ENCODE measurements at regions not wholly inside any gene's neighbourhood (a gene's known extent, or its start where the extent isn't known, plus 50 kb on each side); places are given as distances from the start of the nearest gene placed in this dataset.

- no peak for DNase-seq (ENCODE audit: low spot score)
- Histone ChIP-seq H2AFZ (ENCODE audit: low read length) (no peak overlapping the region), H3K9me3 (ENCODE audit: low read length) (no peaks in the 10 kb centered on the region), H3K36me3 (ENCODE audit: insufficient read depth, low read length) (no peaks in the 10 kb centered on the region), H3K79me2 (ENCODE audit: insufficient read depth, low read depth, low read length) (no peaks in the 10 kb centered on the region), H3K4me3 (ENCODE audit: low read depth, low read length, poor library complexity, severe bottlenecking) (no peak overlapping the region), H3K4me2 (ENCODE audit: low read length) (no peak overlapping the region), H4K20me1 (ENCODE audit: insufficient read depth, low read length) (no peaks in the 10 kb centered on the region), H3K9me2 (ENCODE audit: insufficient read depth, low read length) (no peaks in the 10 kb centered on the region), H3K27ac (ENCODE audit: low read depth, low read length, poor library complexity, severe bottlenecking) (no peak overlapping the region), H3K4me1 (ENCODE audit: insufficient read depth, low read length, poor library complexity, severe bottlenecking) (no peaks in the 10 kb centered on the region)
- POLR2A ChIA-PET: interaction anchor here (0.5 kb wide), 1 partner anchor 75 kb away, joined by 4 read pairs; no protein-coding TSS in a partner anchor
- CTCF ChIA-PET (ENCODE audit: unreplicated experiment): no interaction called here
- no TSS peak for BruUV-seq (replicated peaks)
- TF ChIP-seq CTCF (conservative IDR thresholded peaks at IDR 0.05; ENCODE audit: low read length) (no peak), EZH2phosphoT487 (IDR thresholded peaks at IDR 0.05; ENCODE audit: borderline replicate concordance, low read depth, low read length) (no peak)
- intact Hi-C loops (cut with micrococcal nuclease; ENCODE audit: unreplicated experiment): no loop called here
These were observed 504.7 kb upstream of the RBFOX1 start for GRCh38 chr16:6827931-6828330.

- H3K4me1 ChIP-seq (ENCODE audit: insufficient read depth, low read length, poor library complexity, severe bottlenecking): no peaks in the 10 kb centered on the region
- H4K20me1 ChIP-seq (ENCODE audit: insufficient read depth, low read length): no peaks in the 10 kb centered on the region
- no peak overlapping the region for H3K4me3 ChIP-seq (ENCODE audit: low read depth, low read length, poor library complexity, severe bottlenecking)
- H3K9me3 ChIP-seq (ENCODE audit: low read length): no peaks in the 10 kb centered on the region
- no TSS peak for BruUV-seq (replicated peaks)
- CTCF ChIA-PET (ENCODE audit: unreplicated experiment): no interaction called here
- no peak overlapping the region for H3K4me2 ChIP-seq (ENCODE audit: low read length)
- POLR2A ChIA-PET: interaction anchor here (0.5 kb wide), 1 partner anchor 75 kb away, joined by 4 read pairs; no protein-coding TSS in a partner anchor
- H3K27ac ChIP-seq (ENCODE audit: low read depth, low read length, poor library complexity, severe bottlenecking): no peak overlapping the region
- H2AFZ ChIP-seq (ENCODE audit: low read length): no peak overlapping the region
- intact Hi-C loops (cut with micrococcal nuclease; ENCODE audit: unreplicated experiment): no loop called here
- no peak for DNase-seq (ENCODE audit: low spot score)
- TF ChIP-seq EZH2phosphoT487 (IDR thresholded peaks at IDR 0.05; ENCODE audit: borderline replicate concordance, low read depth, low read length): no peak
- H3K36me3 ChIP-seq (ENCODE audit: insufficient read depth, low read length): no peaks in the 10 kb centered on the region
- no peaks in the 10 kb centered on the region for H3K79me2 ChIP-seq (ENCODE audit: insufficient read depth, low read depth, low read length)
- H3K9me2 ChIP-seq (ENCODE audit: insufficient read depth, low read length): no peaks in the 10 kb centered on the region
These were observed 505.4 kb upstream of the RBFOX1 start for GRCh38 chr16:6827267-6827666.

GRCh38 chr16:6822041-6822440 is 510.6 kb upstream of the RBFOX1 start:
- no peaks in the 10 kb centered on the region for H3K36me3 ChIP-seq (ENCODE audit: insufficient read depth, low read length)
- H3K4me1 ChIP-seq (ENCODE audit: insufficient read depth, low read length, poor library complexity, severe bottlenecking): no peaks in the 10 kb centered on the region
- no peak overlapping the region for H2AFZ ChIP-seq (ENCODE audit: low read length)
- no peak overlapping the region for H3K27ac ChIP-seq (ENCODE audit: low read depth, low read length, poor library complexity, severe bottlenecking)
- no peak for DNase-seq (ENCODE audit: low spot score)
- no peak for TF ChIP-seq EZH2phosphoT487 (IDR thresholded peaks at IDR 0.05; ENCODE audit: borderline replicate concordance, low read depth, low read length)
- no peak for TF ChIP-seq CTCF (conservative IDR thresholded peaks at IDR 0.05; ENCODE audit: low read length)
- no peaks in the 10 kb centered on the region for H3K9me2 ChIP-seq (ENCODE audit: insufficient read depth, low read length)
- no peaks in the 10 kb centered on the region for H3K79me2 ChIP-seq (ENCODE audit: insufficient read depth, low read depth, low read length)
- no peaks in the 10 kb centered on the region for H3K9me3 ChIP-seq (ENCODE audit: low read length)
- no peak overlapping the region for H3K4me2 ChIP-seq (ENCODE audit: low read length)
- intact Hi-C loops (cut with micrococcal nuclease; ENCODE audit: unreplicated experiment): no loop called here
- ChIA-PET CTCF (ENCODE audit: unreplicated experiment) (no interaction called here), POLR2A (no interaction called here)
- no peak overlapping the region for H3K4me3 ChIP-seq (ENCODE audit: low read depth, low read length, poor library complexity, severe bottlenecking)
- BruUV-seq (replicated peaks): no TSS peak
- H4K20me1 ChIP-seq (ENCODE audit: insufficient read depth, low read length): no peaks in the 10 kb centered on the region
